Neural cell (in vitro differentiated cells): ENCODE measurements at regions not wholly inside any gene's neighbourhood (a gene's known extent, or its start where the extent isn't known, plus 50 kb on each side); places are given as distances from the start of the nearest gene placed in this dataset.

Experiments
- H2AFZ ChIP-seq: fragments of 200-600, 300-800 bp; sonication (generic), shearing (Covaris generic); 2 replicates; pipeline ENCODE4 v1.6.0; 2014; ENCODE audit warnings: low read depth, mild to moderate bottlenecking, antibody characterized with exemption, low read length, moderate library complexity
- H3F3A ChIP-seq: fragments of 200-600 bp; shearing (Covaris generic); 2 replicates; pipeline ENCODE4 v1.6.1; 2016; ENCODE audit warnings: mild to moderate bottlenecking, moderate library complexity, mixed read lengths, antibody characterized with exemption, low read length; ENCODE audit not compliant: insufficient read depth, poor library complexity, severe bottlenecking
- H3K27ac ChIP-seq: fragments of 200-600, 300-800 bp; sonication (generic), shearing (Covaris generic); 2 replicates; pipeline ENCODE4 v1.5.1; 2014; ENCODE audit warnings: mild to moderate bottlenecking, low read length, moderate library complexity
- H3K27me3 ChIP-seq: fragments of 300-800, 200-600 bp; sonication (generic), shearing (Covaris generic); 2 replicates; pipeline ENCODE4 v1.6.0; 2014; ENCODE audit warnings: mild to moderate bottlenecking, low read depth, low read length, moderate library complexity; ENCODE audit not compliant: insufficient read depth
- H3K36me3 ChIP-seq: fragments of 300-800, 200-600 bp; sonication (generic), shearing (Covaris generic); 2 replicates; pipeline ENCODE4 v1.5.1; 2014; ENCODE audit warnings: mild to moderate bottlenecking, antibody characterized with exemption, low read length, moderate library complexity; ENCODE audit not compliant: insufficient read depth
- H3K4me2 ChIP-seq: fragments of 300-800, 200-600 bp; sonication (generic), shearing (Covaris generic); 2 replicates; pipeline ENCODE4 v1.6.0; 2014; ENCODE audit warnings: mild to moderate bottlenecking, low read length
- H3K4me3 ChIP-seq: fragments of 300-800, 200-600 bp; sonication (generic), shearing (Covaris generic); 2 replicates; pipeline ENCODE4 v1.5.1; 2014; ENCODE audit warnings: mild to moderate bottlenecking, low read length, moderate library complexity
- H3K79me2 ChIP-seq: fragments of 200-600 bp; shearing (Covaris generic); replicated peaks from 2 replicates; pipeline ENCODE4 v1.6.0; 2014; ENCODE audit warnings: mild to moderate bottlenecking, low read length, moderate library complexity; ENCODE audit not compliant: insufficient read depth
- H3K9ac ChIP-seq: fragments of 300-800, 200-600 bp; sonication (generic), shearing (Covaris generic); 2 replicates; pipeline ENCODE4 v1.6.1; 2016; ENCODE audit warnings: mild to moderate bottlenecking, low read length, mixed read lengths
- H3K9me2 ChIP-seq: fragments of 200-600 bp; shearing (Covaris generic); 2 replicates; pipeline ENCODE4 v1.6.1; 2016; ENCODE audit warnings: mild to moderate bottlenecking, low read length, mixed read lengths; ENCODE audit not compliant: insufficient read depth
- H3K9me3 ChIP-seq: fragments of 200-600, 300-800 bp; sonication (generic), shearing (Covaris generic); 2 replicates; pipeline ENCODE4 v1.6.1; 2016; ENCODE audit warnings: mild to moderate bottlenecking, mixed run types, low read length, moderate library complexity, mixed read lengths
- H4K20me1 ChIP-seq: fragments of 200-600 bp; shearing (Covaris generic); 2 replicates; pipeline ENCODE4 v1.6.1; 2016; ENCODE audit warnings: mild to moderate bottlenecking, mixed run types; ENCODE audit not compliant: insufficient read depth
- EP300 ChIP-seq: fragments of 450-650 bp; conservative IDR thresholded peaks from 2 replicates; pipeline ENCODE4 v1.6.1; 2014; ENCODE audit warnings: antibody characterized with exemption, mild to moderate bottlenecking, moderate library complexity; ENCODE audit not compliant: poor library complexity, severe bottlenecking
- EZH2 ChIP-seq: fragments of 200-600, 300-800 bp; shearing (Covaris generic), sonication (generic); IDR thresholded peaks from 2 replicates; pipeline ENCODE4 v1.6.1; 2014; ENCODE audit warnings: antibody characterized with exemption, low read length, borderline replicate concordance, mild to moderate bottlenecking; ENCODE audit not compliant: insufficient read depth, poor library complexity, severe bottlenecking
- MXI1 ChIP-seq: fragments of 450-650 bp; conservative IDR thresholded peaks from 2 replicates; pipeline ENCODE4 v1.6.1; 2014; ENCODE audit warnings: antibody characterized with exemption, mild to moderate bottlenecking; ENCODE audit not compliant: poor library complexity, severe bottlenecking
- POLR2AphosphoS5 ChIP-seq: IDR thresholded peaks from 2 replicates; pipeline ENCODE4 v1.6.1; 2012
- RAD21 ChIP-seq: fragments of 450-650 bp; conservative IDR thresholded peaks from 2 replicates; pipeline ENCODE4 v1.6.1; 2014; ENCODE audit warnings: antibody characterized with exemption, mild to moderate bottlenecking, moderate library complexity
- SMC3 ChIP-seq: fragments of 450-650 bp; conservative IDR thresholded peaks from 2 replicates; pipeline ENCODE4 v1.6.1; 2014; ENCODE audit warnings: antibody characterized with exemption, mild to moderate bottlenecking, moderate library complexity; ENCODE audit not compliant: poor library complexity
- TAF1 ChIP-seq: IDR thresholded peaks from 2 replicates; pipeline ENCODE4 v1.6.1; 2012; ENCODE audit warnings: low read depth
- TF ChIP-seq, protein P1 (sequence below): IDR thresholded peaks from 2 replicates; pipeline ENCODE4 v1.6.1; 2012; ENCODE audit warnings: borderline replicate concordance
- TF ChIP-seq, protein P2 (sequence below): fragments of 450-650 bp; IDR thresholded peaks from 2 replicates; pipeline ENCODE4 v1.5.1; 2014; ENCODE audit warnings: antibody characterized with exemption, mild to moderate bottlenecking, moderate library complexity; ENCODE audit not compliant: poor library complexity, severe bottlenecking

- Histone ChIP-seq H3K36me3 (no peaks in the 10 kb centered on the region), H3K4me3 (no peak overlapping the region)
- TF ChIP-seq SMC3 (no peak), MXI1 (no peak), EZH2 (no peak)
These were observed 120.1 kb upstream of the GPM6A start for GRCh38 chr4:175932116-175932515.

DNA sequence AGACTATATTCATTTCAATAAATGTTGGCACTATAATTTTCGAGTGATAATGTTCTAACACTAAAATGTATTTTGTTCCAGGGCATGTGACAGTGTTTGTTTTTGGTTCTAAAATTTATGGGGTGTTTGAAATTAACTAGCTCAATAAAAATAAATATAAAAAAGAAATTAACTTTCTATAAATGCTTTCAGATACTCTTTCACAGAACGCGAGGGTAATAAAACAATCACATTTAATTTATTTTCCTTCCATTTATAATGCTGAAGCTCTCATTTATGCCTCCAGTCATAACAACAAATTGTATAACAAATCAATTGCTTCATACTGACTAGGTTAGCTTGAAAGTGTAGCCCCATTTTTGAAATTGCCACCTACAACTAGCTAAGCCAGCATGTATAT, 122.4 kb upstream of the GPM6A start:
- Histone ChIP-seq H3K27me3 (no peaks in the 10 kb centered on the region), H3K9ac (no peak overlapping the region), H2AFZ (no peak overlapping the region), H4K20me1 (no peaks in the 10 kb centered on the region), H3K36me3 (no peaks in the 10 kb centered on the region), H3K4me3 (no peak overlapping the region), H3K4me2 (no peak overlapping the region), H3K9me2 (no peaks in the 10 kb centered on the region), H3K79me2 (peaks cover 3% of the 10 kb centered on the region), H3K27ac (no peak overlapping the region), H3K9me3 (no peaks in the 10 kb centered on the region), H3F3A (no peaks in the 10 kb centered on the region)
- TF ChIP-seq, protein P1, sequence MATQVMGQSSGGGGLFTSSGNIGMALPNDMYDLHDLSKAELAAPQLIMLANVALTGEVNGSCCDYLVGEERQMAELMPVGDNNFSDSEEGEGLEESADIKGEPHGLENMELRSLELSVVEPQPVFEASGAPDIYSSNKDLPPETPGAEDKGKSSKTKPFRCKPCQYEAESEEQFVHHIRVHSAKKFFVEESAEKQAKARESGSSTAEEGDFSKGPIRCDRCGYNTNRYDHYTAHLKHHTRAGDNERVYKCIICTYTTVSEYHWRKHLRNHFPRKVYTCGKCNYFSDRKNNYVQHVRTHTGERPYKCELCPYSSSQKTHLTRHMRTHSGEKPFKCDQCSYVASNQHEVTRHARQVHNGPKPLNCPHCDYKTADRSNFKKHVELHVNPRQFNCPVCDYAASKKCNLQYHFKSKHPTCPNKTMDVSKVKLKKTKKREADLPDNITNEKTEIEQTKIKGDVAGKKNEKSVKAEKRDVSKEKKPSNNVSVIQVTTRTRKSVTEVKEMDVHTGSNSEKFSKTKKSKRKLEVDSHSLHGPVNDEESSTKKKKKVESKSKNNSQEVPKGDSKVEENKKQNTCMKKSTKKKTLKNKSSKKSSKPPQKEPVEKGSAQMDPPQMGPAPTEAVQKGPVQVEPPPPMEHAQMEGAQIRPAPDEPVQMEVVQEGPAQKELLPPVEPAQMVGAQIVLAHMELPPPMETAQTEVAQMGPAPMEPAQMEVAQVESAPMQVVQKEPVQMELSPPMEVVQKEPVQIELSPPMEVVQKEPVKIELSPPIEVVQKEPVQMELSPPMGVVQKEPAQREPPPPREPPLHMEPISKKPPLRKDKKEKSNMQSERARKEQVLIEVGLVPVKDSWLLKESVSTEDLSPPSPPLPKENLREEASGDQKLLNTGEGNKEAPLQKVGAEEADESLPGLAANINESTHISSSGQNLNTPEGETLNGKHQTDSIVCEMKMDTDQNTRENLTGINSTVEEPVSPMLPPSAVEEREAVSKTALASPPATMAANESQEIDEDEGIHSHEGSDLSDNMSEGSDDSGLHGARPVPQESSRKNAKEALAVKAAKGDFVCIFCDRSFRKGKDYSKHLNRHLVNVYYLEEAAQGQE, result no peak
- no peak for TF ChIP-seq TAF1
- TF ChIP-seq MXI1, result no peak
- no peak for TF ChIP-seq RAD21
- no peak for TF ChIP-seq SMC3
- TF ChIP-seq, protein P2, sequence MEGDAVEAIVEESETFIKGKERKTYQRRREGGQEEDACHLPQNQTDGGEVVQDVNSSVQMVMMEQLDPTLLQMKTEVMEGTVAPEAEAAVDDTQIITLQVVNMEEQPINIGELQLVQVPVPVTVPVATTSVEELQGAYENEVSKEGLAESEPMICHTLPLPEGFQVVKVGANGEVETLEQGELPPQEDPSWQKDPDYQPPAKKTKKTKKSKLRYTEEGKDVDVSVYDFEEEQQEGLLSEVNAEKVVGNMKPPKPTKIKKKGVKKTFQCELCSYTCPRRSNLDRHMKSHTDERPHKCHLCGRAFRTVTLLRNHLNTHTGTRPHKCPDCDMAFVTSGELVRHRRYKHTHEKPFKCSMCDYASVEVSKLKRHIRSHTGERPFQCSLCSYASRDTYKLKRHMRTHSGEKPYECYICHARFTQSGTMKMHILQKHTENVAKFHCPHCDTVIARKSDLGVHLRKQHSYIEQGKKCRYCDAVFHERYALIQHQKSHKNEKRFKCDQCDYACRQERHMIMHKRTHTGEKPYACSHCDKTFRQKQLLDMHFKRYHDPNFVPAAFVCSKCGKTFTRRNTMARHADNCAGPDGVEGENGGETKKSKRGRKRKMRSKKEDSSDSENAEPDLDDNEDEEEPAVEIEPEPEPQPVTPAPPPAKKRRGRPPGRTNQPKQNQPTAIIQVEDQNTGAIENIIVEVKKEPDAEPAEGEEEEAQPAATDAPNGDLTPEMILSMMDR, result no peak
- TF ChIP-seq EP300, result no peak
- TF ChIP-seq POLR2AphosphoS5, result no peak

More at GRCh38 chr4:175932116-175932515, 120.1 kb upstream of the GPM6A start:
- H3F3A ChIP-seq, result no peaks in the 10 kb centered on the region
- H3K79me2 ChIP-seq, result peaks cover 3% of the 10 kb centered on the region
- H3K27me3 ChIP-seq, result no peaks in the 10 kb centered on the region
- no peak overlapping the region for H3K9ac ChIP-seq
- no peak overlapping the region for H3K4me2 ChIP-seq
- no peak overlapping the region for H2AFZ ChIP-seq
- no peaks in the 10 kb centered on the region for H4K20me1 ChIP-seq
- no peak overlapping the region for H3K27ac ChIP-seq
- no peaks in the 10 kb centered on the region for H3K9me3 ChIP-seq
- no peaks in the 10 kb centered on the region for H3K9me2 ChIP-seq

GRCh38 chr4:175935016-175935661, 123.1 kb upstream of the GPM6A start:
- H3K9me2 ChIP-seq, result no peaks in the 10 kb centered on the region

More at GRCh38 chr4:175935016-175935661, 123.1 kb upstream of the GPM6A start:
- no peaks in the 10 kb centered on the region for H3K36me3 ChIP-seq
- no peaks in the 10 kb centered on the region for H3K9me3 ChIP-seq
- no peak overlapping the region for H3K4me3 ChIP-seq
- TF ChIP-seq POLR2AphosphoS5, result no peak
- no peak for TF ChIP-seq EZH2
- TF ChIP-seq RAD21, result no peak
- TF ChIP-seq SMC3, result no peak
- no peak for TF ChIP-seq EP300
- TF ChIP-seq, protein P1, result no peak
- H4K20me1 ChIP-seq, result no peaks in the 10 kb centered on the region
- no peak overlapping the region for H3K9ac ChIP-seq
- H3K27ac ChIP-seq, result no peak overlapping the region
- no peaks in the 10 kb centered on the region for H3F3A ChIP-seq
- H3K79me2 ChIP-seq, result peaks cover 3% of the 10 kb centered on the region
- H3K27me3 ChIP-seq, result no peaks in the 10 kb centered on the region
- H2AFZ ChIP-seq, result no peak overlapping the region
- H3K4me2 ChIP-seq, result no peak overlapping the region
